ENCODE measurements at regions not wholly inside any gene's neighbourhood (a gene's known extent, or its start where the extent isn't known, plus 50 kb on each side); places are given as distances from the start of the nearest gene placed in this dataset.
"Not testable (repeated sequence)": the region's sequence is repeated elsewhere in the genome, so short reads cannot be mapped to it uniquely, and the experiment has no call there.

- no peak for DNase-seq (ENCODE audit: low read depth)
Measured at GRCh38 chr7:123323689-123324088, 123.9 kb upstream of the SLC13A1 start.

GRCh38 chr7:123321578-123321977 is 121.8 kb upstream of the SLC13A1 start:
- not testable (repeated sequence) for DNase-seq (ENCODE audit: low read depth)

- DNase-seq (ENCODE audit: low read depth): no peak
Measured at GRCh38 chr7:123319911-123320310, 120.1 kb upstream of the SLC13A1 start.

GRCh38 chr7:123314886-123315285 is 115.1 kb upstream of the SLC13A1 start:
- no peak for DNase-seq (ENCODE audit: low read depth)

DNA sequence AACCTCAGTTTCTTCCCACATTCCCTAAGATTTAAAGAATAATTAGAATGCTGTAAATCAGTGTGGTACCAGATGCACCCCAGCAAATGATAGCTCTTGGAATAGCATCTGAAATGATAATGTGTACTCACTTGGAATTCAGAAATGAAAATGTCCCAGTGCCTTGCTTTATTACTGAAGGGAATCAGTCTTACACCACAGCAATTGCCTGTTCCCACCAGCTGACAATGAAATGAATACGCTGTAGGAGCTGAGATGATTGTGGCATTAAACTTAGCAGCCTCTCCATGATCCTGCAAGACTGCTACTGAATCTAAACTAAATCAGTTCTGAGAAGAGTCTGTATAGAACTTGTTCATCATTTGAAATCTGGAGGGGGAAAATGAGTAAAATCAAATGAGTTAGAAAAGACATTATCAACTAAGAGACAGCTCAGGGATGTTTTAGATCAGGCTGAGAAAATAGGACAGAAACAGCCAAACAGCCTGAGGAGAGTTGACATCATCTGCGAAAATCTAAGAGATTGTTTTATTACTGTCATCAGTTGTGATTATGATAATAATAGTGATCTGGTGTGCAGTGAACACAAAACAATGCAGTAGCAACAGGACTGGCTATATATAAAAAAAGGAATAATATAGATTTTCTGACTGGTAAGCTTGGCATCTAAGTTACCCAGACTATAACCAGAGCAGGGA is 108.6 kb upstream of the SLC13A1 start:
- DNase-seq (ENCODE audit: low read depth): no peak

DNA sequence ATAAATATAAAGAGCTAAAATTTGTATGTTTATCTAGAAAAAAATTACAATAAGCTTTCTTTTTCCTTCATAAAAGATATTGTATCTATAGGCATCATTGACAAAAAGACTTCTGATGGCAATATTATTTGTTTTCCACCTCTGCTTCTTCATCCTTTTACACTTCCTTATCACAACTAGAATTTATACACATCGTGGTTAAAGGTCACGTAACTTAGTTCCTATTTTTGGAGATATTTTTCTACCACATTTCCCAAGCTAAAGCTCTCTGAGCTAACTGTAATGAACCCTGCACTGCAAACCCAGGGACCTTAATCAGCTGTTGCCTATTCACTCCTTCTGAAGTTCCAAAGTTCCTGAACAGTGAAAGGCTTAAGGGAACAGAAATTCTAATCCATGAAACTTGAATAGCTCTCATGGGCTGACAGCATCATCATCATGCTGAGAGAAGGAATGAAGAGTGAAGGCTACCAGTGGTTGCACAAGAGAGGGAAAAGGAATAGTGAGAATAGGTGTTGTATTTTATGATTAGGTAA is 106.1 kb upstream of the SLC13A1 start:
- no peak for DNase-seq (ENCODE audit: low read depth)

DNA sequence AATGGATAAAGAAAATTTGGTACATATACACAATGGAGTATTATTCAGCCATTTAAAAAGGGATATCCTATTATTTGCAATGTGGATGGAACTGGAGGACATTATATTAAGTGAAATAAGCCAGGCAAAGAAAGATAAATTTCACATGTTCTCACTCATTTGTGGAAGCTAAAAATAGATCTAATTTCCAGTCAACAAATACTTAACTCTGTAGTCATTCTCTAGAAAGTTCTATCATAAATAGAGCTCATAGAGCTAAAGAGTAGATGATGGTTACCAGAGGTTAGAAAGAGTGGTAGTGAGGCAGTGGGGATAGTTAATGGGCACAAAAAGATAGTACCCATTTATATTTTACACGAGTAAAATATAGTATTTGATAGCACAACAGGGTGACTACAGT is 104.2 kb upstream of the SLC13A1 start:
- DNase-seq (ENCODE audit: low read depth): no peak

GRCh38 chr7:123296965-123297364 is 97.2 kb upstream of the SLC13A1 start:
- DNase-seq (ENCODE audit: low read depth): no peak

DNA sequence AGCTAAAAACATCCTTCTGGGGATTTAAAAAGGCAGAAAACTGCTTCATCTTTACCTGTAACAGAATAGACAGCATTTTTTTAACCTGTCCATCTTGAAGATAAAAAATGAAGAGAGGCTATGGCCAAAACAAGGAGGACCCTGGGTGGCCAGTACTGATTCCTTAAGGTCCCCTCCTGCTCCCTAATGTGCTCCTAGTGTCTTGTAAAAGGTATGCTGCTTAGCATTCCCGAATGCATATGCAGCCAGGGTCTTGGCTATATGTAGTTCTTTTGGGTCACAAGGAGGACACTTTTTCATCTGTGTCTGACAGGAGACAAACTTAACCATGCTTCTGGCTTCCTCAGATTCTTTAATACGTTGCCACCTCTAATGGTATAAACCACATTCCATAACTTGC is 93.9 kb upstream of the SLC13A1 start:
- DNase-seq (ENCODE audit: low read depth): no peak

DNA sequence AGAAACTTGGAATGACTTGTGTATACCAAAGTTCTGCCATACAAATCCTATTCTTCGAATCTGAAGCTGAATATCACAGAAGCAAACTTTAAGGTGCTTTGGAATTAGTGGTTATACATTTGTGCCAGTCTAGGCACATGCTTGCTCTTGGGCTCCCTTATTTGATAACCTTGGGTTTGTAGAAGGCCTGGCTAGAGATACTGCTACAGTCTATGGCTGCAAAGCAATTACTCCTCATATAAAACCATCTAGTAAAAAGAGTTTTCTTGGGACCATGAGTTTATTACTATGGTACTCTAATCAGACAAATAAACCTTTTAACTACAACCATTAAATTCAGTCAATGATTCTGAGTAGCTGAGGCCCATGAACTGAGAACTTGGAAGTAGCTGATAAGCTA is 92.5 kb upstream of the SLC13A1 start:
- no peak for DNase-seq (ENCODE audit: low read depth)

DNA sequence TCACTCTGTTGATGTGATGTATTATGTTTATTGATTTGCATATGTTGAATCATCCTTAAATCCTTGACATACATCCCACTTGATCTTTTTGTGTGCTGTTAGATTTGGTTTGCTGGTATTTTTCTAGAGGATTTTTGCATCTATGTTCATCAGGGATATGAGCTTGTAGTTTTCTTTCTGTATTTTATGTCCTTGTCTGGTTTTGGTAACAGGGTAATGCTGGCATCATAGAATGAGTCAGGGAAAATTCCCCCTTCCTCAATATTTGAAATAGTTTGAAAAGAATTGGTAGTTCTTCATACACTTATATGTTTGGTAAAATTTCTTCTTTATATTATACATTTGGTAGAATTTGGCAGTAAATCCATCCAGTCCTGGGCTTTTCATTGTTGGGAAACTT is 89.4 kb upstream of the SLC13A1 start:
- DNase-seq (ENCODE audit: low read depth): no peak

- no peak for DNase-seq (ENCODE audit: low read depth)
Measured at GRCh38 chr7:123285076-123285700, 85.4 kb upstream of the SLC13A1 start.

DNA sequence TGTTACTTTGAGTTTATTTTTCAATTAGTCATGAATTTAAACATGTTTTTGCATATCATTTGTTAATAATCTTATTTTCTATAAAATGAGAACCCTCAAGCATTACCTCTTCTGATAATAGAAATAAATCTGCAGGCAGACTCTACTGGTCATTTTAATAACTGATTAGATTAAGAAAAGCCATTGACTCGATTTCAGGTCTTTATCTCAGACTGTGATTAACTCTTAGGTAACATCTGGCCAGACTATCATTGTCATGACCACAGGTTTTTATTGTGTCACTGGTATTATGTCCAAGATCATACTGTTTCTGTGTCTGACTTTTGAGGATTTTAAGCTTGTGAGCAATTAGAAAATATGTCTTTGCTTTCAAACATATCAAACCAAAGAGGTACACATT is 83.6 kb upstream of the SLC13A1 start:
- DNase-seq (ENCODE audit: low read depth): no peak

- DNase-seq (ENCODE audit: low read depth): no peak
Measured at GRCh38 chr7:123282181-123282580, 82.4 kb upstream of the SLC13A1 start.

- no peak for DNase-seq (ENCODE audit: low read depth)
Measured at GRCh38 chr7:123279949-123280348, 80.2 kb upstream of the SLC13A1 start.

DNA sequence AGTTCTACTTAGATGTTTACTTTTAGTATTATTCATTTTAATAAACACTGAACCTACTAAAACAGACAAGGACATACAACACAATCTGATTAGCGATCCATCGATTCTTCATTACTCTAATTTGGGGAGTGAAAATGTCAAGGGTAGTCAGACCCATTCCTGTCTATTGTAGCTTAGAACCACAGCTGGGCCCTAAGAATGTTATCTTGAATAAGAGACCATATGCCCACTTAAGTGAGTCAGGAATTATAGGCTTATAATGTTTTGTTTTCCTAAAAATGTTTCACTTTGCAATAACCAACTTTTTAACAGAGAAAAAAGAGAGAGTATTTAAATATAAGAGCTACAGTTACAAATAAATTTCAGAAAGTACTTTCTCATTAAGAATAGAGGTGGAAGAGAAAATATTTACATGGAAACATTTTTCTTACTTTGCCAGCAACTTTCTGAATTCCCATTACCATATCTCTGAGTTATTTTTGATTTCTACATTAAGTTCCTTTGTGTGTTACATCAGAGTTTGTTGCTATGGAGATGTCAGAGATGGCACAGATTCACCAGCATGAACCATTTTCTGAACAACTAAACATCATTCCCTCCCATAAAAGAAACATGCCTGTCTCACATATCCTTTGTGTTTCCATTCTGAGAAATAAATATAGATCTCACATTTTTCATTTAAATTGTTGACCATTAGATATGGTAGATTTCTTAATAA is 75.4 kb upstream of the SLC13A1 start:
- peak; percentile 22 for DNase-seq (ENCODE audit: low read depth)

- DNase-seq (ENCODE audit: low read depth): no peak
Measured at GRCh38 chr7:123273185-123273584, 73.4 kb upstream of the SLC13A1 start.

- DNase-seq (ENCODE audit: low read depth): no peak
Measured at GRCh38 chr7:123271856-123272255, 72.1 kb upstream of the SLC13A1 start.

- no peak for DNase-seq (ENCODE audit: low read depth)
Measured at GRCh38 chr7:123271231-123271630, 71.5 kb upstream of the SLC13A1 start.

GRCh38 chr7:123270570-123270969 is 70.8 kb upstream of the SLC13A1 start:
- no peak for DNase-seq (ENCODE audit: low read depth)

GRCh38 chr7:123265853-123266252 is 66.1 kb upstream of the SLC13A1 start:
- no peak for DNase-seq (ENCODE audit: low read depth)

DNA sequence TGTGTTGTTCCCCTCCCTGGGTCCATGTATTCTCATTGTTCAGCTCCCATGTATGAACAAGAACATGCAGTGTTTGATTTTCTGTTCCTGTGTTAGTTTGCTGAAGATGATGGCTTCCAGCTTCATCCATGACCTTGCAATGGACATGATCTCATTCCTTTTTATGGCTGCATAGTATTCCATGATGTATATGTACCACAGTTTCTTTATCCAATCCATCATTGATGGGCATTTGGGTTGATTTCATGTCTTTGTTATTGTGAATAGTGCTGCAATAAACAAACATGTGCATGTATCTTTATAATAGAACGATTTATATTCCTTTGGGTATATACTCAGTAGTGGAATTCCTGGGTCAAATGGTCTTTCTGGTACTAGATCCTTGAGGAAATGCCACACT is 65.1 kb upstream of the SLC13A1 start:
- not testable (repeated sequence) for DNase-seq (ENCODE audit: low read depth)

DNA sequence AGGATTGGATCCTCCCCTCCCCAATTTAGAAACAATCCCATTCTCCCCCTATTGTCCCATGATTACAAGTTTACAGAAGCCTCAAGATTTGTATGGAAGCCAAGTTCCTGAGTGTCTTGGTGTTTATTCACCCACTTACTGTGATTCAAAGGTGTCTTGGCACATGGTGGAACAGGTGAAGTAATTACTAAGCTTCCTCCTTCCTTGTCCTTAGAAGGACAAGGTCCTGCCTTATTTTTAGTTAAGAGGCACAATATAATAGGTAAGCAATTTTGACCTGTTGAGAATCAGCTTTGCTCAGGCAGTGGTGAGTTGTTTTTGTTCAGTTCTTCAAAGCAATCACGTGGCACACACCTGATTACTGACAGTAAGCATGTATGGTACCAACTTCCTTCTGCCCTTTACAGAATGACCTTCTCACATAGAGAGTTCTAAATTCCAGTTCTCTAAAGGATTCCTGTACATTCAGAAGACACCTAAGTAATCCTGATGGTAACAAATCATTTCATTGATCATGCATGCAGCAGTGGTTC is 60.7 kb upstream of the SLC13A1 start:
- DNase-seq (ENCODE audit: low read depth): no peak

All from forelimb muscle (tissue), 1 donor.